ENCODE measurements at regions not wholly inside any gene's neighbourhood (a gene's known extent, or its start where the extent isn't known, plus 50 kb on each side); places are given as distances from the start of the nearest gene placed in this dataset.

- H3K27ac ChIP-seq (replicated peaks in 1 of 4) = no peak overlapping the region
- peaks cover 0 to 4% (median 2%) of the 10 kb centered on the region in 4 donors for H3K4me1 ChIP-seq
- intact Hi-C loops (cut with DNase I) = no loop called here
- 20% methylated on average over 5 of the region's 6 CpGs for WGBS
- TF ChIP-seq POLR2AphosphoS5 (IDR thresholded peaks at IDR 0.05) (no peak), POLR2A (IDR thresholded peaks at IDR 0.05; ENCODE audit: low read depth) (no peak), EP300 (IDR thresholded peaks at IDR 0.05) (no peak)
- TF ChIP-seq, protein P1, sequence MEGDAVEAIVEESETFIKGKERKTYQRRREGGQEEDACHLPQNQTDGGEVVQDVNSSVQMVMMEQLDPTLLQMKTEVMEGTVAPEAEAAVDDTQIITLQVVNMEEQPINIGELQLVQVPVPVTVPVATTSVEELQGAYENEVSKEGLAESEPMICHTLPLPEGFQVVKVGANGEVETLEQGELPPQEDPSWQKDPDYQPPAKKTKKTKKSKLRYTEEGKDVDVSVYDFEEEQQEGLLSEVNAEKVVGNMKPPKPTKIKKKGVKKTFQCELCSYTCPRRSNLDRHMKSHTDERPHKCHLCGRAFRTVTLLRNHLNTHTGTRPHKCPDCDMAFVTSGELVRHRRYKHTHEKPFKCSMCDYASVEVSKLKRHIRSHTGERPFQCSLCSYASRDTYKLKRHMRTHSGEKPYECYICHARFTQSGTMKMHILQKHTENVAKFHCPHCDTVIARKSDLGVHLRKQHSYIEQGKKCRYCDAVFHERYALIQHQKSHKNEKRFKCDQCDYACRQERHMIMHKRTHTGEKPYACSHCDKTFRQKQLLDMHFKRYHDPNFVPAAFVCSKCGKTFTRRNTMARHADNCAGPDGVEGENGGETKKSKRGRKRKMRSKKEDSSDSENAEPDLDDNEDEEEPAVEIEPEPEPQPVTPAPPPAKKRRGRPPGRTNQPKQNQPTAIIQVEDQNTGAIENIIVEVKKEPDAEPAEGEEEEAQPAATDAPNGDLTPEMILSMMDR (IDR thresholded peaks at IDR 0.05) = no peak
- H3K36me3 ChIP-seq = no peaks in the 10 kb centered on the region
- no peak for DNase-seq (ENCODE audit: extremely low spot score)
- H3K9me3 ChIP-seq = no peaks in the 10 kb centered on the region
- peaks cover 0 to 12% (median 0%) of the 10 kb centered on the region in 4 donors for H3K27me3 ChIP-seq
- H3K4me3 ChIP-seq = no peak overlapping the region
These were observed 425.2 kb upstream of the MEX3C start for GRCh38 chr18:51622702-51623101.

DNA sequence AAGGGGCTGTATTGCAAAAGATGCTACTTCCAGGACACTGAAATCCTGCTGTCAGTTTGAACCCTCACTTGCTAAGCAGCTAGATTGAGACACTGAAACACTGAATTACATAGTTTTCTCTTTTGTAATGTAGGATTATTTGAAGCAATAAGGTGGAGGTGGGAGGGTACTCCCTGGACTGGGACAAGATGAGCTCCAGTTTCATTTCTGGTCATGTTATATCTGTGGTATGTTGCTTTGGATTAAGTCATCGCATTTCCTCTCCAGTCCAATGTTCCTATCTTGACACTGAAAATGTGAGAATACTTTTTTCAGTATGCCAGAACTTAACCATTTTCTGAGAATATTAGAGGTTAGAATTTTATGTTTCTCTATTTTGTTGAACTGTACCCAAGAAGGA is 426.2 kb upstream of the MEX3C start:
- Histone ChIP-seq H3K4me3 (no peak overlapping the region), H3K4me1 (peaks cover 0 to 4% (median 2%) of the 10 kb centered on the region in 4 donors), H3K9me3 (no peaks in the 10 kb centered on the region), H3K27ac (replicated peaks in 1 of 4) (no peak overlapping the region), H3K27me3 (peaks cover 0 to 12% (median 0%) of the 10 kb centered on the region in 4 donors), H3K36me3 (no peaks in the 10 kb centered on the region)
- intact Hi-C loops (cut with DNase I) = no loop called here
- WGBS = 85% methylated on average over 1 of the region's 1 CpG
- DNase-seq (ENCODE audit: extremely low spot score) = no peak
- TF ChIP-seq EP300 (IDR thresholded peaks at IDR 0.05) = no peak
- no peak for TF ChIP-seq POLR2A (IDR thresholded peaks at IDR 0.05; ENCODE audit: low read depth)
- TF ChIP-seq POLR2AphosphoS5 (IDR thresholded peaks at IDR 0.05) = no peak
- TF ChIP-seq, protein P1 (IDR thresholded peaks at IDR 0.05) = no peak

DNA sequence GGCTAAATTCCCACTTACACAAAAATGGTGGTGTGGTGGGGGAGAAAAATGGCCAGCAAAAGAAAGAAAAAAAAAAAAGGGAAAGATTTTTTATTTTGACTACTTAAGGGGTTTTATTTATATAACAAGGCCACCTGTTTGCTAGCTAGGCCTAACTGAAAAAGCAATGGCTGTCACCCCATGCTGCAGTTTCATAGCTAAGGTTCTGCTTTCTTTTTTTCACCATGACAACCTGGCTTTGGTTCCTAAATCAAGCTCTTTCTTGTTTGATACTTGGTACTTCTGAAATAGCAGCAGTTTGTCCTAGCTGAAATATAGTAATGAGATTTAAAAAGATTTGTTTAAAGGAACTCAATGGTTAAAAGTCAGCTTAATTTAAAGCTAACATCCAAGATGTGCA is 433.2 kb upstream of the MEX3C start:
- H3K27ac ChIP-seq (replicated peaks in 1 of 4) = no peak overlapping the region
- H3K27me3 ChIP-seq = no peaks in the 10 kb centered on the region
- no peaks in the 10 kb centered on the region for H3K9me3 ChIP-seq
- H3K4me1 ChIP-seq = no peaks in the 10 kb centered on the region
- intact Hi-C loops (cut with DNase I) = no loop called here
- no peak for TF ChIP-seq POLR2AphosphoS5 (IDR thresholded peaks at IDR 0.05)
- TF ChIP-seq, protein P1 (IDR thresholded peaks at IDR 0.05) = no peak
- DNase-seq (ENCODE audit: extremely low spot score) = no peak
- H3K4me3 ChIP-seq = no peak overlapping the region
- H3K36me3 ChIP-seq = no peaks in the 10 kb centered on the region

DNA sequence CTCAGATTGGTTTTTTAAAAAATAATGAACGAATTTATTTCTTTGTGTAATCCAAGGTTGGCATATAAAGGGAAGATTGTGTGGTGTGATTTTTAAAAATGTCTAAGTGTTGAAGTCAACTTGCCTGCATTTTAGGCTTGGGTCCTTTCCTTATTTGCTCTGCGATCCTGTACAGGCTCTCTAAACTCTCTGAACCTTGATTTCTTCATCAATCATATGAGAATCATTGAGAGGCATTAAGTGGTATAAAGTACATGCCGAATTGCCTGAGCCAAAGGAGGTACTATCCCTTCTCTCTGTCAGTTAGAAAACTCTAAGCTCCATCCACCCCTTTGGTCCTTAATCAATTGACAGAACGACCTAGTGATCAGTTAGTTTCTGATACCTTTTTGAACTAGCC is 440.4 kb upstream of the MEX3C start:
- no peak overlapping the region for H3K4me3 ChIP-seq
- H3K4me1 ChIP-seq = no peaks in the 10 kb centered on the region
- no peaks in the 10 kb centered on the region for H3K27me3 ChIP-seq
- no peaks in the 10 kb centered on the region for H3K36me3 ChIP-seq
- no peak for DNase-seq (ENCODE audit: extremely low spot score)
- intact Hi-C loops (cut with DNase I) = no loop called here
- H3K9me3 ChIP-seq = no peaks in the 10 kb centered on the region
- WGBS = 70% methylated on average over 4 of the region's 4 CpGs
- no peak for TF ChIP-seq POLR2AphosphoS5 (IDR thresholded peaks at IDR 0.05)
- TF ChIP-seq, protein P1 (IDR thresholded peaks at IDR 0.05) = no peak
- no peak for TF ChIP-seq POLR2A (IDR thresholded peaks at IDR 0.05; ENCODE audit: low read depth)
- no peak for TF ChIP-seq EP300 (IDR thresholded peaks at IDR 0.05)
- H3K27ac ChIP-seq (replicated peaks in 1 of 4) = no peak overlapping the region

DNA sequence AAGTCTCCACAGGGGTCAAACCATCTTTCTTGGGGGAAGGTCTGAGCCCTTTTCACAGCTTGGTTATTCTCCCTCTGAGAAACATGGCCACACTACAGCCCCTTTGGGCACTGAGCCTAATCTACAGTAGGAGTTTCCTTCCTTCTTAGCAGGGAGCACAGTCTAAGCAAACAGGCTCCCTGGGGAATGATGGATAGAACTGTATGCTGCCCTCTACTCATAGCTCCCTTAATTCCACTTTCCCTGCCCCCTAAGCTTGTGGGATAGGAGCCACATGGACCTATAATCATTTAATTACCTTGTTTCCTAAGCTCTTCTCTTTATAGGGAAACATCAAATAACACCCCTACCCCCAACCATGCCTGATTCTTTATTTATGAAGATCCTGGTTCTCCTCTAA is 442.1 kb upstream of the MEX3C start:
- H3K4me1 ChIP-seq = no peaks in the 10 kb centered on the region
- intact Hi-C loops (cut with DNase I) = no loop called here
- no peak overlapping the region for H3K27ac ChIP-seq (replicated peaks in 1 of 4)
- no peaks in the 10 kb centered on the region for H3K9me3 ChIP-seq
- H3K27me3 ChIP-seq = no peaks in the 10 kb centered on the region
- TF ChIP-seq POLR2AphosphoS5 (IDR thresholded peaks at IDR 0.05) (no peak), POLR2A (IDR thresholded peaks at IDR 0.05; ENCODE audit: low read depth) (no peak), EP300 (IDR thresholded peaks at IDR 0.05) (no peak)
- TF ChIP-seq, protein P1 (IDR thresholded peaks at IDR 0.05) = no peak
- no peak overlapping the region for H3K4me3 ChIP-seq
- DNase-seq (ENCODE audit: extremely low spot score) = no peak
- no peaks in the 10 kb centered on the region for H3K36me3 ChIP-seq

Measured in esophagus muscularis mucosa (tissue), 4 donors.